ENCODE measurements at regions not wholly inside any gene's neighbourhood (a gene's known extent, or its start where the extent isn't known, plus 50 kb on each side); places are given as distances from the start of the nearest gene placed in this dataset.

DNA sequence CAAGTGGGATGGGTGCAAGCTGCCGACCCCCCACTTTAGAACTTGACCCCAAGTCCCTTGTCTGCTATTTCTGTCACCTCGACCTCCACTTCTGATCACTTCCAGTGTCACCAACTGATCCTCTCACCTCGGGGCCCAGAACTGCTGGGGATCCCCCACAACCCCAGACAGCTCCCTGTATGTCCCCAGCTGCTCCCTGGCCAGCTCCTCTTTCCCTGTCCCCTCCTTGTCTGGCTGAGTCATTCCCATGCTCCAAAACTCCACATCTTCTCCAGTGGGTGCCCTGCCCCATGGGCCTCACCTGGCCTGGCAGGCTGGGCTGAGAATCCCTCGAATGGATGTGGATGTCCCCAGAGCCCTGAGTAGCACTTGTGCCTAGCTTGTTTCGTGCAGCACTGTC, 154.3 kb upstream of the PCBD1 start:
- Histone ChIP-seq H4K20me1 (ENCODE audit: insufficient read depth) (no peaks in the 10 kb centered on the region), H2AFZ (ENCODE audit: low read depth, low read length, poor library complexity, severe bottlenecking) (no peak overlapping the region), H3K9ac (ENCODE audit: low read length) (no peak overlapping the region), H3K9me2 (ENCODE audit: insufficient read depth) (no peaks in the 10 kb centered on the region), H3K4me1 (ENCODE audit: control insufficient read depth in 1 of 2, insufficient read depth in 2 of 2, low read length in 2 of 2) (no peaks in the 10 kb centered on the region), H3K9me3 (ENCODE audit: control insufficient read depth in 1 of 2, insufficient read depth in 1 of 2, low read depth in 1 of 2, low read length in 2 of 2) (no peaks in the 10 kb centered on the region), H3K27me3 (ENCODE audit: insufficient read depth, low read length) (0 out of 2 replicates have a peak, but pooled peaks cover 2% of the 10 kb centered on the region), H3K36me3 (ENCODE audit: control insufficient read depth in 1 of 2, insufficient read depth in 2 of 2, low read length in 2 of 2) (no peaks in the 10 kb centered on the region), H3K4me2 (ENCODE audit: low read length) (no peak overlapping the region), H3K4me3 (replicated peaks in 1 of 2; ENCODE audit: low read depth in 1 of 2, low read length in 2 of 2) (no peak overlapping the region), H3K27ac (ENCODE audit: low read depth, low read length) (no peak overlapping the region), H3K79me2 (ENCODE audit: insufficient read depth, low read length) (no peaks in the 10 kb centered on the region)
- intact Hi-C loops (cut with micrococcal nuclease): no loop called here
- DNase-seq (ENCODE audit: low read depth, low spot score) (no peak), ATAC-seq (no peak)
- ChIA-PET RAD21 (ENCODE audit: low non-redundant PET in 1 of 2, low total read pairs in 2 of 2, uncharacterized antibody in 2 of 2, unreplicated experiment in 2 of 2) (no interaction called here), POLR2A (no interaction called here), CTCF (no interaction called here)
- no TSS peak for BruUV-seq (replicated peaks)
- TF ChIP-seq, protein P1, sequence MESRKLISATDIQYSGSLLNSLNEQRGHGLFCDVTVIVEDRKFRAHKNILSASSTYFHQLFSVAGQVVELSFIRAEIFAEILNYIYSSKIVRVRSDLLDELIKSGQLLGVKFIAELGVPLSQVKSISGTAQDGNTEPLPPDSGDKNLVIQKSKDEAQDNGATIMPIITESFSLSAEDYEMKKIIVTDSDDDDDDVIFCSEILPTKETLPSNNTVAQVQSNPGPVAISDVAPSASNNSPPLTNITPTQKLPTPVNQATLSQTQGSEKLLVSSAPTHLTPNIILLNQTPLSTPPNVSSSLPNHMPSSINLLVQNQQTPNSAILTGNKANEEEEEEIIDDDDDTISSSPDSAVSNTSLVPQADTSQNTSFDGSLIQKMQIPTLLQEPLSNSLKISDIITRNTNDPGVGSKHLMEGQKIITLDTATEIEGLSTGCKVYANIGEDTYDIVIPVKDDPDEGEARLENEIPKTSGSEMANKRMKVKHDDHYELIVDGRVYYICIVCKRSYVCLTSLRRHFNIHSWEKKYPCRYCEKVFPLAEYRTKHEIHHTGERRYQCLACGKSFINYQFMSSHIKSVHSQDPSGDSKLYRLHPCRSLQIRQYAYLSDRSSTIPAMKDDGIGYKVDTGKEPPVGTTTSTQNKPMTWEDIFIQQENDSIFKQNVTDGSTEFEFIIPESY (IDR thresholded peaks at IDR 0.05; ENCODE audit: extremely low read depth, insufficient replicate concordance, low read length): no peak
- TF ChIP-seq, protein P2, sequence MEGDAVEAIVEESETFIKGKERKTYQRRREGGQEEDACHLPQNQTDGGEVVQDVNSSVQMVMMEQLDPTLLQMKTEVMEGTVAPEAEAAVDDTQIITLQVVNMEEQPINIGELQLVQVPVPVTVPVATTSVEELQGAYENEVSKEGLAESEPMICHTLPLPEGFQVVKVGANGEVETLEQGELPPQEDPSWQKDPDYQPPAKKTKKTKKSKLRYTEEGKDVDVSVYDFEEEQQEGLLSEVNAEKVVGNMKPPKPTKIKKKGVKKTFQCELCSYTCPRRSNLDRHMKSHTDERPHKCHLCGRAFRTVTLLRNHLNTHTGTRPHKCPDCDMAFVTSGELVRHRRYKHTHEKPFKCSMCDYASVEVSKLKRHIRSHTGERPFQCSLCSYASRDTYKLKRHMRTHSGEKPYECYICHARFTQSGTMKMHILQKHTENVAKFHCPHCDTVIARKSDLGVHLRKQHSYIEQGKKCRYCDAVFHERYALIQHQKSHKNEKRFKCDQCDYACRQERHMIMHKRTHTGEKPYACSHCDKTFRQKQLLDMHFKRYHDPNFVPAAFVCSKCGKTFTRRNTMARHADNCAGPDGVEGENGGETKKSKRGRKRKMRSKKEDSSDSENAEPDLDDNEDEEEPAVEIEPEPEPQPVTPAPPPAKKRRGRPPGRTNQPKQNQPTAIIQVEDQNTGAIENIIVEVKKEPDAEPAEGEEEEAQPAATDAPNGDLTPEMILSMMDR (IDR thresholded peaks at IDR 0.05 in 2 of 3, conservative IDR thresholded peaks at IDR 0.05 in 1 of 3; ENCODE audit: borderline replicate concordance in 1 of 3, insufficient read depth in 1 of 3, low read depth in 2 of 3, low read length in 2 of 3): no peak
- TF ChIP-seq SP1 (IDR thresholded peaks at IDR 0.05; ENCODE audit: low read depth) (no peak), ZNF274 (IDR thresholded peaks at IDR 0.05; ENCODE audit: low read depth, low read length) (no peak), EGR1 (IDR thresholded peaks at IDR 0.05; ENCODE audit: low read depth) (no peak), SRF (IDR thresholded peaks at IDR 0.05; ENCODE audit: low read depth) (no peak), YY1 (IDR thresholded peaks at IDR 0.05; ENCODE audit: extremely low read depth, insufficient replicate concordance, low read depth, low read length) (no peak), CBX3 (IDR thresholded peaks at IDR 0.05; ENCODE audit: low read depth) (no peak), RAD21 (IDR thresholded peaks at IDR 0.05; ENCODE audit: low read depth) (no peak), JUND (IDR thresholded peaks at IDR 0.05) (no peak), ZFX (IDR thresholded peaks at IDR 0.05) (no peak), TCF7L2 (IDR thresholded peaks at IDR 0.05; ENCODE audit: borderline replicate concordance, extremely low read depth, insufficient read depth, insufficient read length) (no peak), FOSL1 (IDR thresholded peaks at IDR 0.05; ENCODE audit: low read depth) (no peak), SIN3A (IDR thresholded peaks at IDR 0.05; ENCODE audit: low read depth) (no peak), CEBPB (IDR thresholded peaks at IDR 0.05; ENCODE audit: low read depth) (no peak)
- TF ChIP-seq, protein P3, sequence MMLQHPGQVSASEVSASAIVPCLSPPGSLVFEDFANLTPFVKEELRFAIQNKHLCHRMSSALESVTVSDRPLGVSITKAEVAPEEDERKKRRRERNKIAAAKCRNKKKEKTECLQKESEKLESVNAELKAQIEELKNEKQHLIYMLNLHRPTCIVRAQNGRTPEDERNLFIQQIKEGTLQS (IDR thresholded peaks at IDR 0.05): no peak
- TF ChIP-seq, protein P4, sequence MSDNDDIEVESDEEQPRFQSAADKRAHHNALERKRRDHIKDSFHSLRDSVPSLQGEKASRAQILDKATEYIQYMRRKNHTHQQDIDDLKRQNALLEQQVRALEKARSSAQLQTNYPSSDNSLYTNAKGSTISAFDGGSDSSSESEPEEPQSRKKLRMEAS (IDR thresholded peaks at IDR 0.05): no peak
- TF ChIP-seq, protein P5, sequence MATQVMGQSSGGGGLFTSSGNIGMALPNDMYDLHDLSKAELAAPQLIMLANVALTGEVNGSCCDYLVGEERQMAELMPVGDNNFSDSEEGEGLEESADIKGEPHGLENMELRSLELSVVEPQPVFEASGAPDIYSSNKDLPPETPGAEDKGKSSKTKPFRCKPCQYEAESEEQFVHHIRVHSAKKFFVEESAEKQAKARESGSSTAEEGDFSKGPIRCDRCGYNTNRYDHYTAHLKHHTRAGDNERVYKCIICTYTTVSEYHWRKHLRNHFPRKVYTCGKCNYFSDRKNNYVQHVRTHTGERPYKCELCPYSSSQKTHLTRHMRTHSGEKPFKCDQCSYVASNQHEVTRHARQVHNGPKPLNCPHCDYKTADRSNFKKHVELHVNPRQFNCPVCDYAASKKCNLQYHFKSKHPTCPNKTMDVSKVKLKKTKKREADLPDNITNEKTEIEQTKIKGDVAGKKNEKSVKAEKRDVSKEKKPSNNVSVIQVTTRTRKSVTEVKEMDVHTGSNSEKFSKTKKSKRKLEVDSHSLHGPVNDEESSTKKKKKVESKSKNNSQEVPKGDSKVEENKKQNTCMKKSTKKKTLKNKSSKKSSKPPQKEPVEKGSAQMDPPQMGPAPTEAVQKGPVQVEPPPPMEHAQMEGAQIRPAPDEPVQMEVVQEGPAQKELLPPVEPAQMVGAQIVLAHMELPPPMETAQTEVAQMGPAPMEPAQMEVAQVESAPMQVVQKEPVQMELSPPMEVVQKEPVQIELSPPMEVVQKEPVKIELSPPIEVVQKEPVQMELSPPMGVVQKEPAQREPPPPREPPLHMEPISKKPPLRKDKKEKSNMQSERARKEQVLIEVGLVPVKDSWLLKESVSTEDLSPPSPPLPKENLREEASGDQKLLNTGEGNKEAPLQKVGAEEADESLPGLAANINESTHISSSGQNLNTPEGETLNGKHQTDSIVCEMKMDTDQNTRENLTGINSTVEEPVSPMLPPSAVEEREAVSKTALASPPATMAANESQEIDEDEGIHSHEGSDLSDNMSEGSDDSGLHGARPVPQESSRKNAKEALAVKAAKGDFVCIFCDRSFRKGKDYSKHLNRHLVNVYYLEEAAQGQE (IDR thresholded peaks at IDR 0.05; ENCODE audit: low read depth): no peak

Measured in HCT116 (cell line).